Activated CD8-positive, alpha-beta memory T cell treated with anti-CD3 and anti-CD28 coated beads for 24 hours (primary cell): ENCODE measurements at regions not wholly inside any gene's neighbourhood (a gene's known extent, or its start where the extent isn't known, plus 50 kb on each side); places are given as distances from the start of the nearest gene placed in this dataset.

Source experiments
- DNase-seq: peaks from one replicate; pipeline ENCODE4 v3.0.0-alpha.2; 2020

- DNase-seq, result no peak
These were observed 360.7 kb upstream of the ZFP64 start for GRCh38 chr20:52552181-52552872.

- no peak for DNase-seq
These were observed 350.6 kb upstream of the ZFP64 start for GRCh38 chr20:52542131-52542530.

DNA sequence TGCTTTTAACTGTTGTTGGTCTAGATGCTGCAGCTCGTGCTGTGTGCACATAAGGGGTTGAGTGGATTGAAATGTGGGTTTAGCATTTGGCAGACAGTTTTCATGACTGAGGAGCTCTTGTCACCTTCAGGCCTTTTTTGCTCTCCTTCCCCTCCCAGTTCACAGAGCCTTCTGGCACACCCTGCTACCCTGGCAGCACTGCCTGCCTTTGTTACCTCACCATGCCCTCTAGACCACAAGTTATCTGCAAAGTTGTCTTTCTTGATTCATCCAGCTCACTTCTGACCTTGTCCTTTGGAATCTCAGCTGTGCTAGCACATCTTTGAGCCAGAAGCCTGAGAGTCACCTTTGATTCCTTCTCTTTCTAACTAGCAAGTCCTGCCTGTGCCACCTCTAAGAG lies 348.9 kb upstream of the ZFP64 start:
- no peak for DNase-seq

GRCh38 chr20:52539891-52540290 lies 348.3 kb upstream of the ZFP64 start:
- no peak for DNase-seq

GRCh38 chr20:52536841-52537400 lies 345.3 kb upstream of the ZFP64 start:
- no peak for DNase-seq

DNA sequence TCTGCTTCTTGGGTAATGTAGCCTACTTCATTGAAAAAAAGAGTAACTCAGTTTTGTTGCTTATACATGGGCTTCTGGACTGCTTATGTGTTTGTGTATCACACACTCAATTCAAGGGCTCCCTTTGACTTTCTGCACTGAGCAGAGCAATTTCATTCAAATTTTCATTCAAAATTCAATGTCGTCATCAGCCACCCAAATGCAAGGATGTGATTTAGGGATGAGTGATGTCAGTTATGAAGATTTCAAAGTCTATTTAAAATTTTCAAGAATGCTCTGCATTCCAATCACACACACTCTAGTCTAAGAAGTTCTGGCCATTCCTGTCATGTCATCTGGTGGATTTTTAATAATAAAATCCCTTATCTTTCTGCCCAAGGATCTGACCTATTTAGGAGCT lies 344.5 kb upstream of the ZFP64 start:
- DNase-seq, result no peak

DNA sequence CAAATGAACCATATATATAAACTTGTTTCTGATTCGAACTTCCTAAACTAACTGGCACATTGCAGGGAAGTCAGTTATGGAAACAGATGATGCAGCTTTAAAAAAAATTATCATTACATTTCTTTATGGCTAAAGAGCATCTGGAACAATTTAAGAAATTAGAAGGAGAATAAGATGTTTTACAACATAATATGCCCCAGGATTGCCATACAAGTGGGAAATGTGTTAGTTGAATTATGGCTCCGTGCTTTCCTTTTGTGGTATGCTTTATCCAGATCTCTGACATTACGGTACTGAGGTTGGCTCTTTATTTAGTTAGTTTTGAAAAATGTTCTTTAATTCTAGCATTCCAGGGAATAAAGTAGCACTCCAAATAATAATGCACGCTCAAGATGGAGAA lies 343.0 kb upstream of the ZFP64 start:
- no peak for DNase-seq

- DNase-seq, result no peak
These were observed 341.8 kb upstream of the ZFP64 start for GRCh38 chr20:52533401-52533800.

GRCh38 chr20:52532674-52533073 lies 341.1 kb upstream of the ZFP64 start:
- DNase-seq, result no peak

DNA sequence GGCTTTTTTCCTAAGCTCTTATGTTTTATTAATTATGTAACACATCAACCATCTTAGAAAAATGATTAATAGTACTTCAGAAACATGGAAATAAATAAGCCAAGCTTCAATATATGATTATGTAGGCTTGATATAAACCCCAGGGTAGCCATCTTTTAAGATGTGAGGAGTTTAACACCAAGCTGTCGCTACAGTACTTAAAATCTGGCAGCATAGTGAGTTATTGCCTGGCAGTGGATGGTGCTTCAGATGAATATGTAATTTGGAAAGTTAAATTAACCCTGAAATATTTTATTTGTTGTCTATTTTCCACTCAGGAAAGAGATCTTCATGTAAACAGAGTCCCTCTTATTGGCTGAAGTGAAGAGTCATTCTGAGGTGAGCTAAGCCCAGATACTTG lies 339.0 kb upstream of the ZFP64 start:
- no peak for DNase-seq

DNA sequence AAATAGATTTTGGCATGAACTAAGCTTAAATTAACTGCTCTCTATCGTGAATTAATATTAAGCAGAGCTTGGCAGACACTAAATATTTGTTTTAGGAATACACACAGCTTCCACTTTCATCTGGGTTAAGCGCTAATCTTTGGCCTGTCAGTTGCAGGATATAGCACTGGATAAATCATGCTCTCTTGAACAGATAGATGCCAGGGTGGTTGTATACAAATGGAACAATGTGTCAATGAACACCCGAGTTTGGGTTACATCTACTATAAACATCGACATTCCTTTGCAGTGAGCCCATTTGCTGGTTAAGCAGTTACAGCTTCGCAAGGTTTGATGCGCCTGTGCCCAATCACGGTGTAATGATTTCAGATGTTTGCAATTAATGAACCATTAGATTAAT lies 338.2 kb upstream of the ZFP64 start:
- no peak for DNase-seq

GRCh38 chr20:52524861-52525260 lies 333.3 kb upstream of the ZFP64 start:
- no peak for DNase-seq

- DNase-seq, result no peak
These were observed 327.2 kb upstream of the ZFP64 start for GRCh38 chr20:52518735-52519134.

GRCh38 chr20:52515877-52516276 lies 324.3 kb upstream of the ZFP64 start:
- no peak for DNase-seq

DNA sequence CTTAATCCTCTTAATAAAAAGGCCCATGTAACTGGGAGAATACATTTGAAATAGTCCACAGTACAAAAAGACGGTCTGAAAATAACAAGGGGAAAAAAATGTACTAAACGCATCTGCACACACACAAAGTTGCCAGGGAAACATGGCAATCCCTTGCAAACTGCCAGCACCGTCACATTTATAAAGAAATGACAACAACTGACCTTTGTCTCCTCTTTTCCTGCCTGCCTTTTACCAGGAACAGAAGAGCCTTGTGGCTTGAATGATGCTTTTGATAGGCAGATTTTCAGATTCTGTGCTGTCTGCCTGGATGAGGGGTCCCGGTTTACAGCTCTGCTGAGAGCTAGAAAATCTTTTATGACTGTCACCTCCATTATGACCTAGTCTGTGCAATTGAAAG lies 308.6 kb upstream of the ZFP64 start:
- DNase-seq, result no peak

- no peak for DNase-seq
These were observed 306.2 kb upstream of the ZFP64 start for GRCh38 chr20:52497731-52498130.

- DNase-seq, result no peak
These were observed 304.6 kb upstream of the ZFP64 start for GRCh38 chr20:52496191-52496590.

GRCh38 chr20:52494244-52494643 lies 302.7 kb upstream of the ZFP64 start:
- peak; percentile 62 for DNase-seq

DNA sequence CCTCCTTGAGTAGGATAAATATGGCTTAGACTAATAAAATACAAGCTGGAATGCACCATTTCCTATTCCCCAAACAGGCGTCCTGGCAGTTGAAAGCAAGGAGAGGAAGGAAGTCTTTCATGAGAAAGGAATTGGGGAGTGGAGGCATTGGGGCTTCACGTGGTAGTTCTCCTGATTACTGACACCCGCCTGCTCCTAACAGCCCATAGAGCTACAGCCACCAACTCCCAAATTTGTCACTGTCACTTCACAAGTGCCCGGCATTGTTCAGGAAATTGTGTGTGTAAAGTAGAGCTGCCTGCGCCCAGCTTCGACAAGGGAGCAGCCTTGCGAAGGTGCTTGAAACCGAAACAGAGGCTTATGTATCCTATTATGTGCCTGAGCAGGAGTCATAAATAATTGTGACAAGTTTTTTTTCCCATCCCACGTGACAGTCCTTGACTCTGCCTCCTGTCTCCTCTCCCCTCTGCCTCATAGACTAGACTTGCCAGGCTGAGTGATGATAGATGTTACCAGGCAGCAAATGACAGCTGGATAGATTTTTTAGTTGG lies 301.7 kb upstream of the ZFP64 start:
- no peak for DNase-seq

- DNase-seq, result no peak
These were observed 299.3 kb upstream of the ZFP64 start for GRCh38 chr20:52490711-52491430.

- DNase-seq, result no peak
These were observed 292.9 kb upstream of the ZFP64 start for GRCh38 chr20:52484438-52484837.

GRCh38 chr20:52483382-52483781 lies 291.8 kb upstream of the ZFP64 start:
- no peak for DNase-seq

DNA sequence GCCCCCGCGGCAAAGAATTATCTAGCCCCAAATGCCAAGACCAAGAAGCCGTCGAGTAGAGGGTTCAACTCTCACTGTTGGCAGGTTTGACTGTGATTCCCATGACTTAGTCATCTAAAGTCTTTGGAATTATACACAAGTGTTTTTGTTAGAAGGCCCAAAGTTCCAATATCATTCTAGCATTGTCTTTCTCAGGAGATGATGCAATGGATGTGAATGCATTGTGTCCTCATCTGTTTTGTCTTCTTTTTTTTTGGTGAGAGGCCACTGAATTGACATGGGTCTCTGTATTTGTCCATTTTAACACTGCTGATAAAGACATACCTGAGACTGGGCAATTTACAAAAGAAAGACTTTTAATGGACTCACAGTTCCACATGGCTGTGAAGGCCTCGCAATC lies 290.5 kb upstream of the ZFP64 start:
- DNase-seq, result no peak

DNA sequence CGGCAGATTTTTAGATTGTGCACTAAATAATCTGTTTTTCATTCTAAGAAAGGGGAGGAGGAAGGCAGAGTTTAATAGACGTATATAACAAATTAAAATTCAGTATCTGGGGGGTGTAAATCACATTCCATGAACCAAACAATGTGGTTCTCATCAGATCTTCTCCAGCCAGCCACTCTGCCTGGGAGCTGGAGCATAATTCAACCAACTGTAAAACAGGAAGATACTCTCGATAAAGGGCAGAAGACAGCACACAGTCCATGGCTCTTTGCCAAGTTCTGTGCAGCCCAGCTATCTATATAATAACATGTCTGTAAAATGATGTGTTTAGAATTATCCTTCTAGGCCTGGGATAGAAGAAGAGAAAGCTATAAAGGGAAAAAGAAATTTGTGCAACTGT lies 289.9 kb upstream of the ZFP64 start:
- DNase-seq, result no peak
